GM12892 (cell line): ENCODE measurements at regions not wholly inside any gene's neighbourhood (a gene's known extent, or its start where the extent isn't known, plus 50 kb on each side); places are given as distances from the start of the nearest gene placed in this dataset.

Experiments
- POLR2A ChIP-seq: IDR thresholded peaks from 2 replicates; pipeline ENCODE4 v1.6.1; 2011; ENCODE audit warnings: low read depth, low read length, control low read depth
- POLR2AphosphoS5 ChIP-seq: IDR thresholded peaks from 2 replicates; pipeline ENCODE4 v1.6.1; 2011; ENCODE audit warnings: low read depth, low read length, control low read depth
- TAF1 ChIP-seq: IDR thresholded peaks from 2 replicates; pipeline ENCODE4 v1.6.1; 2011; ENCODE audit warnings: low read depth, mild to moderate bottlenecking, control low read depth, low read length, borderline replicate concordance

- TF ChIP-seq POLR2A (no peak), TAF1 (no peak), POLR2AphosphoS5 (no peak)
Measured at GRCh38 chr3:102255736-102256135, 179.1 kb upstream of the ZPLD1 start.
